ENCODE measurements at regions not wholly inside any gene's neighbourhood (a gene's known extent, or its start where the extent isn't known, plus 50 kb on each side); places are given as distances from the start of the nearest gene placed in this dataset.
"Not testable (repeated sequence)": the region's sequence is repeated elsewhere in the genome, so short reads cannot be mapped to it uniquely, and the experiment has no call there.

- no peak overlapping the region for H3K4me3 ChIP-seq (ENCODE audit: low read depth, low read length)
- H3K9me3 ChIP-seq (ENCODE audit: control insufficient read depth, insufficient read depth, low read length): no peaks in the 10 kb centered on the region
- no peaks in the 10 kb centered on the region for H3K4me1 ChIP-seq (ENCODE audit: control insufficient read depth, insufficient read depth, low read length)
- H3K36me3 ChIP-seq (ENCODE audit: control insufficient read depth, insufficient read depth, low read length): no peaks in the 10 kb centered on the region
- H3K9ac ChIP-seq (ENCODE audit: low read depth, low read length): no peak overlapping the region
- peaks cover 2% of the 10 kb centered on the region for H3K27me3 ChIP-seq (ENCODE audit: control insufficient read depth, insufficient read depth, low read length)
Observed at GRCh38 chr1:58948671-58949070, 164.8 kb upstream of the JUN start.

GRCh38 chr1:58949551-58950220, 165.8 kb upstream of the JUN start:
- Histone ChIP-seq H3K27me3 (ENCODE audit: control insufficient read depth, insufficient read depth, low read length) (peaks cover 2% of the 10 kb centered on the region), H3K4me1 (ENCODE audit: control insufficient read depth, insufficient read depth, low read length) (no peaks in the 10 kb centered on the region), H3K36me3 (ENCODE audit: control insufficient read depth, insufficient read depth, low read length) (no peaks in the 10 kb centered on the region), H3K4me3 (ENCODE audit: low read depth, low read length) (no peak overlapping the region), H3K9me3 (ENCODE audit: control insufficient read depth, insufficient read depth, low read length) (no peaks in the 10 kb centered on the region), H3K9ac (ENCODE audit: low read depth, low read length) (no peak overlapping the region)

- Histone ChIP-seq H3K4me3 (ENCODE audit: low read depth, low read length) (no peak overlapping the region), H3K36me3 (ENCODE audit: control insufficient read depth, insufficient read depth, low read length) (no peaks in the 10 kb centered on the region), H3K4me1 (ENCODE audit: control insufficient read depth, insufficient read depth, low read length) (no peaks in the 10 kb centered on the region), H3K9me3 (ENCODE audit: control insufficient read depth, insufficient read depth, low read length) (no peaks in the 10 kb centered on the region), H3K9ac (ENCODE audit: low read depth, low read length) (no peak overlapping the region), H3K27me3 (ENCODE audit: control insufficient read depth, insufficient read depth, low read length) (peaks cover 2% of the 10 kb centered on the region)
Observed at GRCh38 chr1:58950897-58951296, 167.1 kb upstream of the JUN start.

GRCh38 chr1:58953951-58954350, 170.1 kb upstream of the JUN start:
- H3K4me1 ChIP-seq (ENCODE audit: control insufficient read depth, insufficient read depth, low read length); H3K9ac ChIP-seq (ENCODE audit: low read depth, low read length); H3K27me3 ChIP-seq (ENCODE audit: control insufficient read depth, insufficient read depth, low read length); H3K9me3 ChIP-seq (ENCODE audit: control insufficient read depth, insufficient read depth, low read length); H3K36me3 ChIP-seq (ENCODE audit: control insufficient read depth, insufficient read depth, low read length); H3K4me3 ChIP-seq (ENCODE audit: low read depth, low read length): not testable (repeated sequence)

- not testable (repeated sequence) for H3K4me1 ChIP-seq (ENCODE audit: control insufficient read depth, insufficient read depth, low read length); H3K9ac ChIP-seq (ENCODE audit: low read depth, low read length); H3K9me3 ChIP-seq (ENCODE audit: control insufficient read depth, insufficient read depth, low read length); H3K27me3 ChIP-seq (ENCODE audit: control insufficient read depth, insufficient read depth, low read length); H3K4me3 ChIP-seq (ENCODE audit: low read depth, low read length); H3K36me3 ChIP-seq (ENCODE audit: control insufficient read depth, insufficient read depth, low read length)
Observed at GRCh38 chr1:58963287-58963686, 179.4 kb upstream of the JUN start.

- H3K27me3 ChIP-seq (ENCODE audit: control insufficient read depth, insufficient read depth, low read length): no peaks in the 10 kb centered on the region
- H3K36me3 ChIP-seq (ENCODE audit: control insufficient read depth, insufficient read depth, low read length): no peaks in the 10 kb centered on the region
- H3K9me3 ChIP-seq (ENCODE audit: control insufficient read depth, insufficient read depth, low read length): no peaks in the 10 kb centered on the region
- H3K4me3 ChIP-seq (ENCODE audit: low read depth, low read length): no peak overlapping the region
- no peaks in the 10 kb centered on the region for H3K4me1 ChIP-seq (ENCODE audit: control insufficient read depth, insufficient read depth, low read length)
- no peak overlapping the region for H3K9ac ChIP-seq (ENCODE audit: low read depth, low read length)
Observed at GRCh38 chr1:58964428-58964827, 180.6 kb upstream of the JUN start.

- H3K36me3 ChIP-seq (ENCODE audit: control insufficient read depth, insufficient read depth, low read length): no peaks in the 10 kb centered on the region
- H3K27me3 ChIP-seq (ENCODE audit: control insufficient read depth, insufficient read depth, low read length): no peaks in the 10 kb centered on the region
- H3K9me3 ChIP-seq (ENCODE audit: control insufficient read depth, insufficient read depth, low read length): no peaks in the 10 kb centered on the region
- no peak overlapping the region for H3K9ac ChIP-seq (ENCODE audit: low read depth, low read length)
- H3K4me3 ChIP-seq (ENCODE audit: low read depth, low read length): no peak overlapping the region
- no peaks in the 10 kb centered on the region for H3K4me1 ChIP-seq (ENCODE audit: control insufficient read depth, insufficient read depth, low read length)
Observed at GRCh38 chr1:58964880-58965279, 181.0 kb upstream of the JUN start.

- Histone ChIP-seq H3K9ac (ENCODE audit: low read depth, low read length) (no peak overlapping the region), H3K4me1 (ENCODE audit: control insufficient read depth, insufficient read depth, low read length) (no peaks in the 10 kb centered on the region)
Observed at GRCh38 chr1:58966103-58966916, 182.5 kb upstream of the JUN start.

GRCh38 chr1:58966917-58967740, 183.3 kb upstream of the JUN start:
- no peak overlapping the region for H3K4me3 ChIP-seq (ENCODE audit: low read depth, low read length)
- no peaks in the 10 kb centered on the region for H3K4me1 ChIP-seq (ENCODE audit: control insufficient read depth, insufficient read depth, low read length)
- no peaks in the 10 kb centered on the region for H3K9me3 ChIP-seq (ENCODE audit: control insufficient read depth, insufficient read depth, low read length)
- no peaks in the 10 kb centered on the region for H3K36me3 ChIP-seq (ENCODE audit: control insufficient read depth, insufficient read depth, low read length)
- no peak overlapping the region for H3K9ac ChIP-seq (ENCODE audit: low read depth, low read length)
- H3K27me3 ChIP-seq (ENCODE audit: control insufficient read depth, insufficient read depth, low read length): no peaks in the 10 kb centered on the region

More at GRCh38 chr1:58966103-58966916, 182.5 kb upstream of the JUN start:
- no peaks in the 10 kb centered on the region for H3K36me3 ChIP-seq (ENCODE audit: control insufficient read depth, insufficient read depth, low read length)
- no peak overlapping the region for H3K4me3 ChIP-seq (ENCODE audit: low read depth, low read length)
- no peaks in the 10 kb centered on the region for H3K9me3 ChIP-seq (ENCODE audit: control insufficient read depth, insufficient read depth, low read length)
- H3K27me3 ChIP-seq (ENCODE audit: control insufficient read depth, insufficient read depth, low read length): no peaks in the 10 kb centered on the region

GRCh38 chr1:58968360-58968952, 184.6 kb upstream of the JUN start:
- no peaks in the 10 kb centered on the region for H3K36me3 ChIP-seq (ENCODE audit: control insufficient read depth, insufficient read depth, low read length)
- no peaks in the 10 kb centered on the region for H3K9me3 ChIP-seq (ENCODE audit: control insufficient read depth, insufficient read depth, low read length)
- H3K4me1 ChIP-seq (ENCODE audit: control insufficient read depth, insufficient read depth, low read length): no peaks in the 10 kb centered on the region
- no peak overlapping the region for H3K4me3 ChIP-seq (ENCODE audit: low read depth, low read length)
- H3K27me3 ChIP-seq (ENCODE audit: control insufficient read depth, insufficient read depth, low read length): no peaks in the 10 kb centered on the region
- no peak overlapping the region for H3K9ac ChIP-seq (ENCODE audit: low read depth, low read length)

GRCh38 chr1:58969176-58969575, 185.3 kb upstream of the JUN start:
- H3K4me1 ChIP-seq (ENCODE audit: control insufficient read depth, insufficient read depth, low read length); H3K36me3 ChIP-seq (ENCODE audit: control insufficient read depth, insufficient read depth, low read length); H3K9me3 ChIP-seq (ENCODE audit: control insufficient read depth, insufficient read depth, low read length); H3K4me3 ChIP-seq (ENCODE audit: low read depth, low read length); H3K9ac ChIP-seq (ENCODE audit: low read depth, low read length); H3K27me3 ChIP-seq (ENCODE audit: control insufficient read depth, insufficient read depth, low read length): not testable (repeated sequence)

Data from iPS-15b (cell line).